Stomach (tissue), 4 donors: ENCODE measurements at regions not wholly inside any gene's neighbourhood (a gene's known extent, or its start where the extent isn't known, plus 50 kb on each side); places are given as distances from the start of the nearest gene placed in this dataset.

ENCODE experiments used
- CTCF ChIP-seq, 7 experiments: fragments of 450-650 bp in 4 of 7; fragments of 200-600 bp in 3 of 7; sonication (generic) in 3 of 7; IDR thresholded peaks; one replicate each; pipeline ENCODE4 v1.5.1; 2016 to 2019; ENCODE audit warnings: antibody characterized with exemption in 7 of 7, control low read depth in 2 of 7, mild to moderate bottlenecking in 1 of 7
- EP300 ChIP-seq: sonication (generic); formaldehyde crosslinking; IDR thresholded peaks from one replicate; pipeline ENCODE4 v1.6.1; 2017; ENCODE audit warnings: antibody characterized with exemption
- POLR2A ChIP-seq, 4 donors: fragments of 450-650 bp; IDR thresholded peaks; one replicate each; pipeline ENCODE4 v1.6.1; 2016; ENCODE audit warnings: antibody characterized with exemption in 4 of 4, control low read depth in 2 of 4, mild to moderate bottlenecking in 1 of 4, moderate library complexity in 1 of 4
- POLR2AphosphoS5 ChIP-seq, 3 donors: sonication (generic); formaldehyde crosslinking; IDR thresholded peaks; one replicate each; pipeline ENCODE4 v1.6.1; 2016; ENCODE audit warnings: antibody characterized with exemption in 3 of 3

GRCh38 chr12:58034712-58035111, 93.3 kb downstream of the ATP23 start:
- TF ChIP-seq CTCF (IDR thresholded peaks at IDR 0.05) (no peak), POLR2AphosphoS5 (IDR thresholded peaks at IDR 0.05) (no peak), POLR2A (IDR thresholded peaks at IDR 0.05) (no peak), EP300 (no peak)
